H1 (cell line): ENCODE measurements at regions not wholly inside any gene's neighbourhood (a gene's known extent, or its start where the extent isn't known, plus 50 kb on each side); places are given as distances from the start of the nearest gene placed in this dataset.

Experiments used
- CTCF ChIA-PET: fragments of 300-600 bp; sonication (Branson Sonifier 250); formaldehyde crosslinking; loops from one replicate; lab custom pipeline; 2021; ENCODE audit not compliant: partially characterized antibody; lab: Charles Lee
- POLR2A ChIA-PET: fragments of 300-600 bp; sonication (Branson Sonifier 250); formaldehyde crosslinking; loops from one replicate; lab custom pipeline; 2021; ENCODE audit warnings: inconsistent platforms; ENCODE audit not compliant: partially characterized antibody; lab: Charles Lee
- DNase-seq, 2 experiments: peaks; one replicate each; pipeline versions ENCODE4 v3.0.0 to v3.0.0-alpha.2; 2010 to 2022; ENCODE audit warnings: low spot score in 2 of 2, low read depth in 1 of 2, mixed read lengths in 1 of 2
- FAIRE-seq: peaks from 2 replicates; lab custom pipeline; 2011; peaks lifted over from hg19 to GRCh38; lab: Jason Lieb, UNC
- H2AFZ ChIP-seq: 2 replicates; pipeline ENCODE4 v1.8.1; 2012; ENCODE audit warnings: low read length, inconsistent platforms
- H2AK5ac ChIP-seq: 2 replicates; pipeline ENCODE4 v1.6.1; 2013; ENCODE audit warnings: low read depth, low read length
- H2BK120ac ChIP-seq: replicated peaks from 2 replicates; pipeline ENCODE3; 2013; ENCODE audit warnings: low read depth, low read length, inconsistent platforms
- H2BK12ac ChIP-seq: 2 replicates; pipeline ENCODE4 v1.6.1; 2013; ENCODE audit warnings: low read depth, low read length
- H2BK15ac ChIP-seq: 2 replicates; pipeline ENCODE4 v1.6.1; 2013; ENCODE audit warnings: low read length
- H2BK20ac ChIP-seq: 2 replicates; pipeline ENCODE4 v1.6.1; 2013; ENCODE audit warnings: low read length
- H2BK5ac ChIP-seq: 2 replicates; pipeline ENCODE4 v1.6.1; 2013; ENCODE audit warnings: low read depth, low read length
- H3K14ac ChIP-seq: 2 replicates; pipeline ENCODE4 v1.6.1; 2013; ENCODE audit warnings: inconsistent platforms; ENCODE audit not compliant: insufficient read length
- H3K18ac ChIP-seq: 2 replicates; pipeline ENCODE4 v1.6.1; 2013; ENCODE audit warnings: low read length; ENCODE audit errors: extremely low read depth
- H3K23ac ChIP-seq: 2 replicates; pipeline ENCODE4 v1.6.1; 2013; ENCODE audit warnings: inconsistent platforms; ENCODE audit not compliant: insufficient read length
- H3K23me2 ChIP-seq: 2 replicates; pipeline ENCODE4 v1.6.1; 2013; ENCODE audit warnings: low read depth, low read length
- H3K27ac ChIP-seq: 2 replicates; pipeline ENCODE4 v1.6.1; 2011; ENCODE audit warnings: low read depth, low read length, inconsistent platforms
- H3K27me3 ChIP-seq, 4 experiments: replicated peaks in 1 of 4; 1 replicate in 1 of 4; 2 replicates in 3 of 4; pipeline versions ENCODE4 v1.6.1 to v1.8.1; 2011 to 2013; ENCODE audit warnings: low read length in 3 of 4, mild to moderate bottlenecking in 3 of 4, inconsistent platforms in 2 of 4, mixed read lengths in 2 of 4, moderate library complexity in 1 of 4; ENCODE audit not compliant: control insufficient read depth in 3 of 4, insufficient read depth in 3 of 4; ENCODE audit errors: extremely low read depth in 1 of 4
- H3K36me3 ChIP-seq, 4 experiments: 2 replicates each; pipeline versions ENCODE4 v1.6.1 to v1.8.1; 2011 to 2013; ENCODE audit warnings: mild to moderate bottlenecking in 4 of 4, low read length in 3 of 4, moderate library complexity in 2 of 4, control low read depth in 1 of 4, inconsistent platforms in 1 of 4; ENCODE audit not compliant: insufficient read depth in 4 of 4, control insufficient read depth in 2 of 4
- H3K4ac ChIP-seq: replicated peaks from 2 replicates; pipeline ENCODE3; 2013; ENCODE audit warnings: low read length, low read depth, mixed read lengths, inconsistent platforms; ENCODE audit not compliant: insufficient read length
- H3K4me1 ChIP-seq, 4 experiments: replicated peaks in 1 of 4; 1 replicate in 1 of 4; 2 replicates in 3 of 4; pipeline versions ENCODE4 v1.6.1 to v1.8.1; 2011 to 2013; ENCODE audit warnings: low read length in 3 of 4, inconsistent platforms in 2 of 4, mixed read lengths in 1 of 4; ENCODE audit not compliant: insufficient read depth in 4 of 4, control insufficient read depth in 3 of 4
- H3K4me2 ChIP-seq, 2 experiments: 2 replicates each; pipeline versions ENCODE4 v1.6.1 to v1.8.1; 2011 to 2013; ENCODE audit warnings: low read depth in 2 of 2, low read length in 2 of 2, control low read depth in 1 of 2, inconsistent platforms in 1 of 2, mild to moderate bottlenecking in 1 of 2; ENCODE audit not compliant: insufficient read depth in 1 of 2
- H3K4me3 ChIP-seq, 4 experiments: fragments of 200-600, 300-600 bp in 1 of 4; sonication (generic), shearing (Covaris generic), sonication (Bioruptor Twin) in 1 of 4; 2 replicates each; pipeline versions ENCODE4 v1.5.1 to v1.8.1; 2011 to 2016; ENCODE audit warnings: low read length in 4 of 4, low read depth in 3 of 4, control low read depth in 2 of 4, inconsistent platforms in 2 of 4, mild to moderate bottlenecking in 2 of 4, mixed read lengths in 1 of 4, moderate library complexity in 1 of 4; ENCODE audit not compliant: insufficient read depth in 2 of 4; ENCODE audit errors: extremely low read depth in 1 of 4
- H3K56ac ChIP-seq: replicated peaks from 2 replicates; pipeline ENCODE3; 2013; ENCODE audit warnings: low read depth, mild to moderate bottlenecking, mixed read lengths, low read length, inconsistent platforms; ENCODE audit not compliant: insufficient read length
- H3K79me1 ChIP-seq: 2 replicates; pipeline ENCODE4 v1.6.1; 2013; ENCODE audit warnings: low read depth, low read length, control low read depth
- H3K79me2 ChIP-seq, 2 experiments: 2 replicates each; pipeline versions ENCODE4 v1.6.1 to v1.8.1; 2012 to 2013; ENCODE audit warnings: low read length in 2 of 2, mild to moderate bottlenecking in 2 of 2, inconsistent platforms in 1 of 2; ENCODE audit not compliant: insufficient read depth in 2 of 2, control insufficient read depth in 1 of 2
- H3K9ac ChIP-seq, 4 experiments: replicated peaks in 1 of 4; 1 replicate in 1 of 4; 2 replicates in 3 of 4; pipeline versions ENCODE4 v1.6.1 to v1.8.1; 2011 to 2013; ENCODE audit warnings: low read depth in 3 of 4, low read length in 3 of 4, control low read depth in 2 of 4, mild to moderate bottlenecking in 2 of 4, moderate library complexity in 2 of 4, inconsistent platforms in 1 of 4; ENCODE audit errors: extremely low read depth in 1 of 4
- H3K9me3 ChIP-seq, 2 experiments: 2 replicates each; pipeline versions ENCODE4 v1.6.1 to v1.8.1; 2012 to 2013; ENCODE audit warnings: mild to moderate bottlenecking in 2 of 2, moderate library complexity in 2 of 2, control low read depth in 1 of 2, inconsistent platforms in 1 of 2, low read depth in 1 of 2, low read length in 1 of 2, mixed read lengths in 1 of 2; ENCODE audit not compliant: insufficient read depth in 2 of 2
- H4K20me1 ChIP-seq, 2 experiments: replicated peaks in 1 of 2; 2 replicates each; pipeline versions ENCODE3 to v1.8.1; 2011 to 2013; ENCODE audit warnings: inconsistent platforms in 2 of 2, low read length in 2 of 2, mild to moderate bottlenecking in 1 of 2; ENCODE audit not compliant: insufficient read depth in 2 of 2, control insufficient read depth in 1 of 2
- H4K5ac ChIP-seq: 2 replicates; pipeline ENCODE4 v1.6.1; 2013; ENCODE audit warnings: low read length, low read depth, mixed read lengths, inconsistent platforms; ENCODE audit not compliant: insufficient read length
- H4K8ac ChIP-seq: 2 replicates; pipeline ENCODE4 v1.8.0; 2013; ENCODE audit warnings: mild to moderate bottlenecking, moderate library complexity, low read length, inconsistent platforms; ENCODE audit not compliant: insufficient read depth; ENCODE audit errors: extremely low read depth
- H4K91ac ChIP-seq: replicated peaks from 2 replicates; pipeline ENCODE3; 2013; ENCODE audit warnings: low read length, mixed read lengths, inconsistent platforms; ENCODE audit not compliant: insufficient read length
- SP4 ChIP-seq: IDR thresholded peaks from 2 replicates; pipeline ENCODE4 v1.6.1; 2012; ENCODE audit warnings: low read length, inconsistent platforms
- TBP ChIP-seq: IDR thresholded peaks from 2 replicates; pipeline ENCODE4 v1.6.1; 2011; ENCODE audit warnings: low read depth, low read length, improper control_type of control experiment
- WGBS, 2 experiments: shearing (Covaris generic) in 1 of 2; methylation state at CpG; one replicate each; pipeline versions ENCODE4 v1.1.6 to v1.1.7; 2013 to 2015; ENCODE audit warnings: low lambda C conversion rate in 2 of 2, mixed read lengths in 2 of 2, inconsistent platforms in 1 of 2, low coverage in 1 of 2, missing lambda C conversion rate in 1 of 2; ENCODE audit not compliant: insufficient replicate concordance in 2 of 2, insufficient coverage in 1 of 2, insufficient read length in 1 of 2; ENCODE audit errors: extremely low coverage in 1 of 2, missing lambda C conversion rate in 1 of 2; 5-methylcytosine and 5-hydroxymethylcytosine counted together

GRCh38 chr2:198691236-198691635 lies 766.5 kb downstream of the SATB2 start:
- Histone ChIP-seq H2BK5ac (no peak overlapping the region), H3K79me2 (no peaks in the 10 kb centered on the region), H3K4me3 (no peak overlapping the region), H2BK15ac (no peak overlapping the region), H4K91ac (no peak overlapping the region), H2AFZ (no peak overlapping the region), H3K4me1 (no peaks in the 10 kb centered on the region), H2BK12ac (no peak overlapping the region), H3K79me1 (no peaks in the 10 kb centered on the region), H3K56ac (no peak overlapping the region), H3K18ac (no peak overlapping the region), H3K9ac (no peak overlapping the region), H3K36me3 (no peaks in the 10 kb centered on the region), H3K23me2 (no peaks in the 10 kb centered on the region), H3K4ac (no peak overlapping the region), H2AK5ac (no peak overlapping the region), H2BK20ac (no peak overlapping the region), H3K9me3 (no peaks in the 10 kb centered on the region), H3K27me3 (no peaks in the 10 kb centered on the region), H4K8ac (no peak overlapping the region), H4K5ac (no peak overlapping the region), H3K23ac (no peak overlapping the region), H3K4me2 (no peak overlapping the region), H2BK120ac (no peak overlapping the region), H4K20me1 (no peaks in the 10 kb centered on the region), H3K14ac (no peak overlapping the region), H3K27ac (no peak overlapping the region)
- POLR2A ChIA-PET = no interaction called here
- no peak for DNase-seq
- no peak for TF ChIP-seq TBP
- TF ChIP-seq SP4 = no peak
- CTCF ChIA-PET = interaction anchor here (1.0 to 1.2 kb wide), 2 partner anchors 50 to 54 kb away, joined by 3 to 4 read pairs; no protein-coding TSS in a partner anchor
- FAIRE-seq = no peak
- WGBS, 2 experiments = 100% methylated on average over 2 of the region's 2 CpGs; no CpG with 5 or more reads in 1 of the 2 experiments
